NCI-H748 (cell line): ENCODE measurements at regions not wholly inside any gene's neighbourhood (a gene's known extent, or its start where the extent isn't known, plus 50 kb on each side); places are given as distances from the start of the nearest gene placed in this dataset.

ENCODE experiments used
- DNase-seq: peaks from one replicate; lab custom pipeline; 2025; ENCODE audit not compliant: unreplicated experiment; lab: John Stamatoyannopoulos, UW

DNA sequence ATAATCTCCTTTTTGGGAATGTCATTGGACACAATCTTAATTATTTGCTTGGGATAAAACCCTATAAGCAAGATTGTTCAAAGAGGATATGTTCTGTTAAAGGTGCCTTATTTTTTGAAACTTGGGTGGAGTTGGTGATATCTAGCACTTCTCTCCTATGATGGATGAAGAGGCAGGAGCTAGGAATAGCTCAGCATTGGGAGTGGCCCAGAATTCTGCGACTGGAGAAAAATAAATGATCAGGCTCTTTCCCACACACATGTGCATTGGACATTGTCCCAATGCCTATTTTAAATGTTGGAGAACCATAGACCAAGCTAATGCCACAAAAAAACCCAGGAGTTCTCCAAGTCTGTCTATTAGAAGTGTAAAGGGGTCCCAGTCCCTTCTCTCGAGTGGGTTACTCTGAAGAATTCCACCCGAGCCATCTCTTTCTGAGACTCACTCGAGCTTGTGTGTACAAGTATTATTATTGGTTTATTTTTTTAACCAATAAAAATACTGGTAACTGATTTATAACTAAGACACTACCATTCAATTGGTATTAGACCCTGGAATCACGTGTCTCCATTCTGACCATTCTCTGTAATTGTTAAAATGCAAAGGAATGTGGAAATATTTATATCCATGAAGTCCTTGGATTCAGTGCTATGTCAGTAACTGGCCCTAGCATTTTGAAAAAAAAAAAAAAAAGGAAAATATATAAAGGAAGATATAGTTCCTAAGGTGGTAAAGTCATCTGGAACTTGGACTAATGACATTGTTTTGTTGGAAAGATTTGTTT, 437.5 kb upstream of the TMEM132C start:
- no peak for DNase-seq

DNA sequence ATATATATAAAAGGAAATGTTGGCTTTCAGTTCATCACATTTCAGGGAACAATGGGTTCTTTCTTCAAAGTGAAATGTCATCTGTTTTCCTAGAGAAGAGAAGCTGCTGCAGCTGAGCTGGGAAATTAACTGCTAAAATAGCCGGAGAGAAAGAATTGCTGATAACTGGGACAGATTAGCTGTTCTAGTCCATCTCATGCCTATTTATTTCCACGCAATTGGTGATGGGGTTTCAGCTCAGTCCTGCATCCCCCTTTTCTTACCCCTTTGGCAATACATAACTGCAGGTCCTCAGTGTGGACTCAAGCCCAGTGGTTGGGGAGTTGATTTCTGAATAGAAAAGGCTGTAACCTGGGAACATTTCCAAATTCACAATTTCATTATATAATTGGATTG, 436.9 kb upstream of the TMEM132C start:
- DNase-seq: peak; percentile 33

DNA sequence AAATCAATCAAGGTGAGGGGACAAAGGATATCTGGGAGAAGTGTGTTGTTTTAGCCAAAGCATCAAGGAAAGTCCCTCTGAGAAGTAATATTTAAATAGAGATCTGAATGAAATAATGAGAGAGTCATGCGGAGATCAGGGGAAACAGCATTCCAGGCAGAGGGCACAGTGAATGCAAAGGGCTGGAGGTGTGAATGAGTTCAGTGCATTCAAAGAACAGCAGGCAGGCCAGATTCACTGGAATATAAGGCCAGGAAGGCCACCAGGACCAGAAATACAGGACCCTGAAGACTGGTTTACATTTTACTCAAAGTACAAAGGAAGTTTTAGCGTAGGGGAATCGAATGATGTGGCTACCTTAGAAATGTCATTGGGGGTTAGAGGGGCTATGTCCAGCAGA, 436.2 kb upstream of the TMEM132C start:
- no peak for DNase-seq

DNA sequence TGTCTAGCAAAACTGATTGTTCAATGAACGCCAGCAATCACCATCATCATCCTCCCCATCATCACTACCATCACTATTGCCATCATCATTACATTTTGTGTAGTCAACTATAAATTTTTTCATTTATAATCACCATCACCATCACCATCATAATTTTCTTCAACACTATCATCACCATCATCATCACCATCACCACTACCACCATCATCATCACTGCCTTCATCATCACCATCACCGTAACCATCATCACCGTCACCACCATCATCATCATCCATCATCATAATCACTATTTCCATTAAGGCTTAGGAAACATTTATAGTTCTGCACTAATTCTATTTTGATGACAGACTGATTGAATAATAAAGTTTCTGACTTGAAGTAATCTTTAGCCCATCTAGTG, 434.8 kb upstream of the TMEM132C start:
- DNase-seq: no peak

DNA sequence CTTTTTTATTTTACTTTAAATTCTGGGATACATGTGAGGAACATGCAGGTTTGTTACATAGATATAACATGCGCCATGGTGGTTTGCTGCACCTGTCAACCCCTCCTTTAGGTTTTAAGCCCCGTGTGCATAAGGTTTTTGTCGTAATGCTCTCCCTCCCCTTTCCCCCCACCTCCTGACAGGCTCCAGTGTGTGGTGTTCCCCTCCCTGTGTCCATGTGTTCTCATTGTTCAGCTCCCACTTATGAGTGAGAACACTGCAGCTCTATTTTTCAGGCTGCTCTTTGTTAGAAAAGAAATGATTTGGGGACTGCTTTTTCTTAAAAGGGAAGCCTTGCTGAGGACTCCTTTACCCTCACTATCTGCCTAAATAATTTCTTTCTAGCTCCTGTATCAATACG, 430.2 kb upstream of the TMEM132C start:
- peak; percentile 88 for DNase-seq

DNA sequence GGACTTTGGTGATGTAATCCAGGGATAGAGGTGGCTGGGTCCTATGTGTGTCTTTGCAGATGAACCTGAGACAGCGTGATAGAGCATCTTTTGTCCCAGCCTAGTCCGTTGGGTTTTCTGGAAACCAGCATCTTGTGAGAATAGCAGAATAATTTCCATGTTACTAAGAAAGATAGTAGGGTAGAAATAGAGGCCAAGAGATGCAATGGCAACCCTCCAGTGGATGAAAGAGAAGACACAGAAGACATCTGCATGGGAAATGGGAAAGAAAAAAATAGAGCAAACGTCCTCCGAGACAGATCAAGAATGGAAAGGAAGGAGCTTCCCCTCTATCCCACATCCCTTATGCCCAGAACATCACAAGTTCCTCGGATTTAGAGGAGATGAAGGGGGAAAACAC, 409.3 kb upstream of the TMEM132C start:
- no peak for DNase-seq

DNA sequence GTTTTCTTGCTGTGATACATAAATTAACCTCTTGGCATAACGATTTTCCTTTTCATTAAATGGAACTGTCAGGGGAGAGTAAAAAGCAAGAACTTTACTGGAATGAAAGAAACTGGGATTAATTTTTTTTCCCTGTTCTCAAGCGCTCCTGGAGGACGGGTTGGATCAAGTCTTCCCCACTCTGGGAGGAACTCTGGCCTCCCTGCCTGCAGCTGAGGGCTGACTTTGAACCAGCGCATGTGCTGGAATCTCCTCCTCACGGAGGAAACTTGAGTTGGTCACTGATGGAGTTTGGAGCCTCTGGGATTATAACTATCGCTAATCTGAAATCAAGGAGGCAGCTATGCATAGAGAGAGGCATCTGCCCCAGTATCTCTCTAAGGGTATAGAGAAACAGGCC, 406.4 kb upstream of the TMEM132C start:
- no peak for DNase-seq

DNA sequence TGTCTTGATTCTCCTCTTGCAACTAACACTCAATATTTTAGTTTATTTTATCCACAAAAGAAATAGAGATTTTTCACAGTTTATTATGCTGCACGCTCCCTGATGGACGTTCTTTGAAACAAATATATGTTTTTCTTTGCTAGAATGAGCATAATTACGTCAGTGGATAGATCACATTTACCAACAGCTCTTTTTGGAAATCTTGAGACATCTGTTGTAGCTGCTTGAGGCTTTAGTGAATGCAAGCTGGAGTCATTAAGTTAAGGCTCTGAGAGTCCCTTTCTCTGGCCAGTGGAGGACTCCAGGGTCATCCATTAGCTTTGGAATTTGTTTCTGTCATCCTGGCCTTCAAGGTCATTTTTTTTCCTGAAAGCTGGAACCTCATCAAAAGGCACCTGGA, 405.6 kb upstream of the TMEM132C start:
- no peak for DNase-seq

DNA sequence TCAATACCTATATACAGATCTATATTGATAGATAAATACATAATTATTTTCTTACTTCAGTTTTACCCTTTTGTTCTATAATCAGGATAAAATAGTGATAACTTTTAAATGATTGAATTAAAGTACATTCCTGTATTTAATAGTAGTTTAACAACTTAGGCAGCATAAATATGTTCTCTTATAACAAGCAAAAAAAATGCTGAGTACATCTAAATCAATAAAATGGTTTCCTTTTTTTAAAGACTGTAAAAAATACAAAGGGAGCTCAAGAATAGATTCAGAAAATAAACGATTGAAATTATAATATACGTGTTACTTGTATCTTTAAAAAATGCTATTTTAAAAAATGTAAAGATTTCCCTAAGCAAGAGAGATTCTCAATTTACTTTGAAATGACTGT, 393.7 kb upstream of the TMEM132C start:
- no peak for DNase-seq

DNA sequence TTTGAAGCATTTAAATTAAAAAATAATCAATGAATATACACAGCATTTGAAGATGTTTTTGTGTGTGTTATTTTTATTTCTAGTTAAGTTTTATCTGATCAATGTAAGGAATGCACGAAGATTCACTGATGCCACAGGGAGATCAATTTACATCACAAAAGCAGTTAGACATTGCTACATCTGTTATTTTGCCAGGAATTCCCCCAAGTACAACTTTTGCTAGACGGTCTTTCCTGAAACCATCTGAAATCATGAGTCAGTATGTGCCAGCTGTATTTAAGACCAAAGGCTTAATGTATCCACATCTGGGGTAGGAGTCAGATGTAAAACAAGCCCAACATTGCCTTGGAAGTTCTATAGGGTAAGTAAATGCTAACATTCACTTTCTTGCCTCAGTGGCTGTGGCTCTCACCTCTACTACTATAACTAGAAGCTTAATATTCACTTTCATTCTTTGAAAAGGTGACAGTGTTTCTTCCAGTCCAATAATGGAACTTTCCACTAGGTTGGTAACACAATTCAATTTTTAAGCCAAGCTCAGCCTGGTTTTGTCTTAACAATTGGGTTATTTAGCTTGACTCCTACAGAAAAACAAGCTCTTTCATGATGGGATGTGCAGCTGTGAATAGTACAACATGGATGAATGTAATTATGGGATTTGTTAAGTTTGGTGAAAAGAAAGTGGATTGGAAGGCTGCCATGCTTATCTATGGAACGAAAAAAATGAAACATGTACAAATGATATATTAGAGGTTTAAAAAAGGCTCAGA, 385.4 kb upstream of the TMEM132C start:
- no peak for DNase-seq

DNA sequence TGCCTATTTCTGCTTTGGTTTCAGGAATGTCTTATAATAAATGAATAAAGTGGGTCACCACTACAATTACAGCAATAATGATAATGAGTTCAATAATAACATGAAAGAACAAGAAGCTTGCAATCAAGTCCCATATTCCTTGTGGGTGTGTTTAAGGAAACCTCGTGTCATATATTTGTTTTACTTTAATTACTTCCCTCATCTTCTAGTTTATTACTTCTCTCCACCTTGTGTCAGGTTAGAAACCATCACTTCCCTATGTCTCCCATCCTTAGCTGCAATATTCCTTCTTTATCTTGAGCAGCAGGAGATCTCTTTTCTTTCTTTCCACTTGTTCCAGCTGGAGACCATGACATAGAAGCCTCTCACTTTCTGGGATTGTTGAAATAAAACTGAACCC, 384.0 kb upstream of the TMEM132C start:
- DNase-seq: no peak

DNA sequence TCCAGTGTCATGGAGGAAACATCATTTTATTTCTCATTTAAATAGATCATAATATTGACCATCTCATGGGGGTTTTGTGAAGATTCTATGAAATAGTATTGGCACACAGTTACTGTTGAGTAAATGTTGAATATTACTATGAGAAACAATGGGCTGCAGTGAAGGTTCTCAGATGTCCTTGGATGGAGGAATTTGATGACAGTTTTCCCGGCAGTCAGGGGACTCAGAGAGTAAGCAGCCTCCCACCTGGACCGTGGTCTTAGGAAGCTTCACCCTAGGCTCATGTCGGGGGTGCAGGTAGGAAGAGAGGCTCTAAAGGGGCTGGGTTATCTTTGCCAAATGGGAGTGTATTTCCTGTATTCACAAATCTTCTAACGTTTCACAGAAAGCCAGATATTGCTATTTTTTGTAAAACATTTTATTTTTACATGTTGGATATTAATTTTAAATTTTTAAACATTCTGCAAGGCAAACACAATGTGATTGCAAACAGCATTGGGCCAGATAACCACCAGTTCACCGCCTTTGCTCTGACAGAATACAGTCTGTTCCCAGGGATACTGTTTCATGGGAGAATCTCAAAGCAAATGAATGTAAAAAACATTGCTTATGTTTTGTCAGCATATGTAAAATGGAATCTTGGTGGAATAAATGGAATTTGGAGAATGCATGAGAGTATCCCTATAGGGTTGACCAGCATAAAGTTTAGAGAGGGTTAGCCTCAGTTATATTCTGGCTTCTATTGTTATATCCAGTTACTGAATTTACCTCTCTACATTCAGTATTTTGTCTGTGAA, 380.8 kb upstream of the TMEM132C start:
- no peak for DNase-seq

DNA sequence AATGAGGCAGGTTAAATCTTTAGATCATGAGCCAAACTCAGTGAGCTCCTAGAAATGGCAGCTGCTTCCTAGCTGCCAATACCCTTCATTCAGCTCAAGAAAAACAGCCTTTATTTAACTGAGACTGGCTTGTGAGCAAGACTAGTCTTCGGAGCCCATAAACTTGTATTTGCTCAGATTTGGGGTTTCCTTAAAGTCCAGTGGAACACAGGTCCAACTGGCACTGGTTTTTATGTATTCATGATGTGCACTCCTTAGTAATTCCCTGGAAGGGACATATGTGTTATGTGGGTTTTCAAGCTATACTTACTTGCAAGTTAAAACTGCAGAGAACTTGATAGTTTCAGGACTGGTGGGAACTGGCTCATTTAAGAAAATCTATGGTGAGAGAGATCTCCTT, 380.1 kb upstream of the TMEM132C start:
- no peak for DNase-seq

DNA sequence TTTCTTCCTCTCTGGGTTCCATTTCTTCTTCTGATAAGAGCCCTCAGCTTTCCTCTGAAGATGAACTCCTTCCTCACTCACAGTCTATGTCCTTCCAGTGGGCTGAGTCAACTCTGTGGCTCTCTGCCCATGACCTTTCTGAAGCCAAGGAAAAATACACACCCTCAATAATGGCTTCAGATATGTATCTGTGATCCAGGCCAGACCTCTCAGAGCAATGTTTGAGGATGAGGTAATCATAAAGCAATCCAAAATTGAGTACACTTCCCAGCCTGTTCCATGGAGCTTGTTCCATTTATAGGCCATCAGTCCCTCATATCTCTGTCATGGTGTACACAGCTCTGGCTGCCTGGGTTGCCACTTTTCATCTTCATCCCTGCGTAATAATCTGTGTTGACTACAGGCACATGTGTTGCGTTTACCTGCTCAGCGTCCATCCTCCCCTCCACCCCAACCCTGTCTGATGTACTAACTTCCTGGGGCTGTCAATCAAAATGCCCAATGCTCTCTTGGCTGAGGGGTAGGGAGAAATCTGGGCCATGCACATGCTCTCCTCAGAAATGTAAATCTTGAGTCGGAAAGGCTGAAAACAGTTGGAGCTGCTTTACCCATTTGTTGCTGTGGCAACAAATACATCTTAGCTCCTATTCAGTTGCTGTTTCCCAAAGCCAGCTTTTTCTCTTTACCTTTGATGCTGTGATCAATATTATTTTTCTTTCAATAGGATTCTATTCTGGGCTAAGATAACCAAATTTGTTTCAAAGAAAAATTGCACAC, 377.8 kb upstream of the TMEM132C start:
- no peak for DNase-seq

DNA sequence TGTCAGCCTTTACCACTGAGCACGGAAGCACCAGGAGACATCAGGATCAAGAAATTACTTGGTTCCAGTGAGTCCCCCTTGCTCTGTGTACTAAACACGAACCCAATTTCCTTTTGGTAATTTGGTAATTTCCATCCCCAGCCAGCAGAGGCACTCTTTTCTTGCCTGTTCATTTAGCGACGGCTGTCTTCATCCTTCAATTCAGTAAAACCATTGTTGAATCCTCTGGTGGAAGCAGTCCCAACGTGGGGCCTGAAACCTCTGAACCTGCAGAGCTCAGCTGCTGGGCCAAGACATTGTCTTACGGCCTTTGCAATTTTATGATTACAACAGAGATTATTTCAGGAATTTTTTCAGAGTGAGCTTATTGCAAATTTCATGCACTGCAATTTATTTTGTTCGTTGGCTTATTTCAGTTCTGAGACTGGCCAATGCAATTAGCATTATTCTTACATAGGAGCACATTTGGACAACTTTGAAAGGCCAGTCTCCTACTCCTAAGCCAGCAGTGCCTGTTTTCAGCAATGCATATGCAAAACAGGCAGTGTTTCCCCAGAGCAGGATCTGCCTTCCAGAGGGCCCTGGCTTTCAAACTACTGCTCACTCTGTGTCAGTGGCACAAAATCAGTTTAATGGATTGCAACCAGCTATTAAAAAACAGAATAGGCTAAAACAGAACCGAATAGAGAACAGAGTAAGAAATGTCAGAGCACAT, 372.9 kb upstream of the TMEM132C start:
- peak; percentile 24 for DNase-seq

DNA sequence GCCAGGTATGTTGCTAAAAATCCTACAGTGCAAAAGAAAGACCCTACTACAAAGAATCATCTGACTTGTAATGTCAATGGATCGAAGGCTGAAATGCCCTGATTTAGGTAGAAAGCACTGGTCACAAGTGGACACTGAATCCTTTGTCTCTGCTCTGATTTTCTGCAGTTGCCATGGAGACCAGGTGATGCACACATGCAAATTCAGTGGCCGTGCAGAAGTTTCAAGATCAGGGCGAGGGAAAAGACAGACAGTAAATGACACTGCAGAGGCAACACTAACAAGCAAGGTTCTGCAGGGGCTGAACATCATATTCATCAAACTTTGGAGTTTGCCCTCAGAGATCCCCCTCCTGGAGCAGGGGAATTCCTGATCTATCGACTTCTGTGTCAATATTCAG, 370.3 kb upstream of the TMEM132C start:
- DNase-seq: peak; percentile 52

DNA sequence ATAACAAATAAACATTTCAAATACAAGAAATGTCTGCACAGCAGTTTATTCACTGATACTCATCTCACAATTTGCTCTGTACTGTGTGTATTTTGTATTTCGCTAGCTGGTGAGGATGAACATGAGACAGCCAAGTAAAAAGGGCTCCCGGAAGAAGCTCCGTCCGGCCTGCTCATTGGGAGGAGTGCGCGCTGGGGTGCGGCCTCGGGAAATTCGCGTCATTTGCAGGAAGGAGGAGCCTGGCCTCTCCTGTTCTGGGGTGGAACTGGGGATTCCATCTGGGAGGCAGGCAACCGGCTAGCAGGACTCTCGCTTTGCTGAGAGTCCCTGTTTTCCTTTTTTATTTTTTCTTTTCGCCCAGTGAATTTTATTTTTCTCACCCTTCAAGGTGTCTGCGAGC, 368.4 kb upstream of the TMEM132C start:
- DNase-seq: no peak

DNA sequence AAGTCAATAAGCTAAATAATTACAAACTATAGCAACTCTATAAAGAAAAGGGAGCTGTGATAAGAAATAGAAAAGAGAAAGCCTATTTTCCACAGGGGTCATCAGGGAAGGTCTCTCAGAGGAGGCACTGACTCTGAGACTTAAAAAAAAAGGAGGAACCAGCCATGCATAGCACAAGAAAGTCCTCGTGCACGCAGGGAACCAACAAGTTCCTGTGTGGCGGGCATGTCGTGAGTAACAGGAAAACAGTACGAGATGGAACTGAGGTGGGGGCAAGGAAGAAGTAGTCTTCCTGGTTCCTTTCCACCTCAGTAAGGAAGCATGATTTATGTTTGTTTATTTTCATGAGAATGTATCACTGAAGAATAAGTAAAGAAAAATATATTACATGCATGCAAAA, 367.0 kb upstream of the TMEM132C start:
- no peak for DNase-seq

DNA sequence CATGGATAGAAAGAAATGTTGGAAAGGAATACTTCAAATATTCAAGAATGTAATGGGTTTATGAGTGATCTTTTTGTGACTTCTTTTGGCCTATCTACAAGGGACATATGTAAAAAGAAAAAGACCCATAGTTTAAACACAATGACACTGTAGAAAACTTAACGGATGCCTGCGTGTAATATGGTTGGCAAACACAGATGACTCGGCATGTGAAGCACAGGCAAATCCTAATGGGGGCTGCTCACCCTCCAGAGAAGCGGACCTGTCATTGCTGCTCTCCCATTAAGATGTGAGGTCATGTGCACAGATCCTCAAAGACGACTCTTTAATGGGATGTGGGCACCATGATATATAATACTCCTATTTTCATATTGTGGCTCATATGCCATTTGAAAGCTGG, 366.6 kb upstream of the TMEM132C start:
- no peak for DNase-seq

DNA sequence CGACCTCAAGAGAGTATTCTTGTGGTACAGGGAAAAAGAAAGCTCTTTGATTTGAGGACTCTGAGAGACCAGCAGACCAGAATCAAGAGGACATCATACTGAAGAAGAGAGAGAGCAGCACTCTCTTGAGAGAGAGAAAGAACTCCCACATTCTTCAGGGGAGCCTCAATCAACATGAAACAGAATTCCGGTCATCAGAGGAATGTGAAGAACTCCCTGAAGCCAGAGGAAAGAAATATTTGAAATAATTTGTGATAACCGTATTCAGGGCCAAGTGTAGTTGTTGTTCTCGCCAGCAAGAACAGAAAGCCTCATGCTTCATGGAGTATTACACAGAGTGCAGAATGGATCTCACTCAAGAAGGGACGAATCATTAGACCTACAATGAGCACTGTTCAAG, 363.8 kb upstream of the TMEM132C start:
- DNase-seq: no peak
